SU-DHL-6 (cell line): ENCODE measurements at regions not wholly inside any gene's neighbourhood (a gene's known extent, or its start where the extent isn't known, plus 50 kb on each side); places are given as distances from the start of the nearest gene placed in this dataset.
"Not testable (repeated sequence)": the region's sequence is repeated elsewhere in the genome, so short reads cannot be mapped to it uniquely, and the experiment has no call there.

ENCODE experiments used
- H2AFZ ChIP-seq: fragments of 200-600 bp; sonication (generic); 2 replicates; pipeline ENCODE4 v1.6.1; 2014; ENCODE audit warnings: low read depth, mild to moderate bottlenecking, moderate library complexity, mixed read lengths, antibody characterized with exemption, low read length; ENCODE audit not compliant: severe bottlenecking
- H3F3A ChIP-seq: fragments of 200-600 bp; shearing (Covaris generic); 2 replicates; pipeline ENCODE4 v1.6.0; 2016; ENCODE audit warnings: antibody characterized with exemption, mild to moderate bottlenecking; ENCODE audit not compliant: insufficient read depth
- H3K27ac ChIP-seq: fragments of 200-600 bp; sonication (generic); 2 replicates; pipeline ENCODE4 v1.5.1; 2016; ENCODE audit warnings: low read depth, mild to moderate bottlenecking, low read length, moderate library complexity, mixed read lengths
- H3K27me3 ChIP-seq: fragments of 200-600 bp; sonication (generic), shearing (Covaris generic); 2 replicates; pipeline ENCODE4 v1.6.0; 2014; ENCODE audit warnings: mild to moderate bottlenecking, low read length
- H3K36me3 ChIP-seq: fragments of 200-600 bp; sonication (generic); 2 replicates; pipeline ENCODE4 v1.6.1; 2014; ENCODE audit warnings: mild to moderate bottlenecking, low read length, mixed read lengths
- H3K4me2 ChIP-seq: fragments of 300-600, 200-600 bp; shearing (Covaris generic), sonication (generic); 2 replicates; pipeline ENCODE4 v1.6.0; 2014; ENCODE audit warnings: low read length, low read depth, mild to moderate bottlenecking; ENCODE audit not compliant: poor library complexity, severe bottlenecking
- H3K4me3 ChIP-seq: fragments of 200-600 bp; sonication (generic); 2 replicates; pipeline ENCODE4 v1.5.1; 2014; ENCODE audit warnings: antibody characterized with exemption, low read length, mild to moderate bottlenecking, mixed read lengths; ENCODE audit not compliant: insufficient read depth, poor library complexity, severe bottlenecking
- H3K79me2 ChIP-seq: fragments of 200-600 bp; sonication (generic); 2 replicates; pipeline ENCODE4 v1.6.1; 2014; ENCODE audit warnings: mild to moderate bottlenecking, low read length, moderate library complexity; ENCODE audit not compliant: insufficient read depth
- H3K9ac ChIP-seq: fragments of 200-600 bp; sonication (generic); 2 replicates; pipeline ENCODE4 v1.7.0; 2014; ENCODE audit warnings: mild to moderate bottlenecking, low read length
- H3K9me2 ChIP-seq: fragments of 200-600 bp; sonication (generic); replicated peaks from 2 replicates; pipeline ENCODE4 v1.6.1; 2014; ENCODE audit warnings: low read length; ENCODE audit not compliant: insufficient read depth
- H3K9me3 ChIP-seq: fragments of 200-600 bp; sonication (generic); 2 replicates; pipeline ENCODE4 v1.6.1; 2014; ENCODE audit warnings: low read length, mixed read lengths; ENCODE audit not compliant: insufficient read depth
- H4K20me1 ChIP-seq: fragments of 200-600 bp; sonication (generic); 2 replicates; pipeline ENCODE4 v1.6.1; 2014; ENCODE audit warnings: low read depth, mild to moderate bottlenecking, antibody characterized with exemption, low read length, moderate library complexity, mixed read lengths
- EZH2phosphoT487 ChIP-seq: fragments of 200-600 bp; sonication (generic), shearing (Covaris generic); conservative IDR thresholded peaks from 2 replicates; pipeline ENCODE4 v1.6.1; 2018; ENCODE audit warnings: mild to moderate bottlenecking, antibody characterized with exemption, low read length, moderate library complexity, mixed read lengths
- TF ChIP-seq, protein P1 (sequence below): fragments of 200-600 bp; sonication (generic); IDR thresholded peaks from one replicate; pipeline ENCODE4 v1.5.1; 2017; ENCODE audit warnings: antibody characterized with exemption, mild to moderate bottlenecking, low read length, moderate library complexity; ENCODE audit not compliant: insufficient read depth, poor library complexity, severe bottlenecking

DNA sequence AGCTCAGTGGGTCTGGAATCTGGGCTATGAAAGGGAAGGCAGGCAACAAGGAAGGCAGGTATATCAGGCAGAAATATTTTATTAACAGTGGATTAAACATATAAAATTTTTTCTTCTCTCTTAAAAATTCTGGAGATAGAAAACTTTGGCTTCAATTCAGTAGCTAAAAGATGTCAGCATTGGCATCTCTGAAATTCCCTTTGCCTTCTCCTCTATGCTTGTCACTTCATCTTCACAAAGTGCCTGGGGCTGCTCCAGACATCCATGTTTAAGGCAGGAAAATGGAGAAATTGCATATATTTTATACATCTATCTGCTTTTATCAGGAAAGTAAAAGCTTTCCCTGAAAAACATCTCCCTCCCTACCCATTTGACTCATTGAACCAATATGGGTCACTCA, 894.1 kb upstream of the API5 start:
- no peak overlapping the region for H3K4me3 ChIP-seq
- no peak overlapping the region for H3K27ac ChIP-seq
- no peak overlapping the region for H3K9ac ChIP-seq
- no peaks in the 10 kb centered on the region for H4K20me1 ChIP-seq
- no peaks in the 10 kb centered on the region for H3K9me3 ChIP-seq
- TF ChIP-seq EZH2phosphoT487 = no peak
- no peaks in the 10 kb centered on the region for H3K27me3 ChIP-seq
- H3F3A ChIP-seq = no peaks in the 10 kb centered on the region
- H3K79me2 ChIP-seq = no peaks in the 10 kb centered on the region
- no peaks in the 10 kb centered on the region for H3K9me2 ChIP-seq
- no peak overlapping the region for H2AFZ ChIP-seq
- H3K4me2 ChIP-seq = no peak overlapping the region
- H3K36me3 ChIP-seq = no peaks in the 10 kb centered on the region

DNA sequence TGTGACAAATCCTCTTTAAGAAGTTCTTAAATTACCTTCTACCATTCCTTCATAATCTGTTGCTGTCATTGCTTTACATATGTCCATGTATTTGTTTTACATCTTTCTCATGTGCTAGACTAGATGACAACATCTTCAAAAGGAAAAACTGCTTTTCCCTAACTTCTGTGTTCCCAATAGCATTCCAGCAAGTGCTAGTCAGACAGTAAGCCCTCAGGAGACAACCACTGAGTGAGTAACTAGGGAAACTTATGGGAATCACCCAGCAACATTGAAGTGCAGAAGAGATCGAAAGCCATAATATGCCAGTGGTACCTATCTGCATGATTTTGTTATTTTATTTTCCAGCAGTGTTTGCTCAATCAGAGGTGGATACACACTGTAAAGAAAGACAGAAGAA, 889.7 kb upstream of the API5 start:
- H3K36me3 ChIP-seq = no peaks in the 10 kb centered on the region
- no peak overlapping the region for H3K9ac ChIP-seq
- no peak overlapping the region for H3K27ac ChIP-seq
- H3K27me3 ChIP-seq = no peaks in the 10 kb centered on the region
- no peaks in the 10 kb centered on the region for H3K79me2 ChIP-seq
- no peak overlapping the region for H3K4me2 ChIP-seq
- no peaks in the 10 kb centered on the region for H3F3A ChIP-seq
- no peak overlapping the region for H3K4me3 ChIP-seq
- H4K20me1 ChIP-seq = no peaks in the 10 kb centered on the region
- H2AFZ ChIP-seq = no peak overlapping the region
- no peaks in the 10 kb centered on the region for H3K9me3 ChIP-seq
- H3K9me2 ChIP-seq = no peaks in the 10 kb centered on the region
- no peak for TF ChIP-seq EZH2phosphoT487
- TF ChIP-seq, protein P1, sequence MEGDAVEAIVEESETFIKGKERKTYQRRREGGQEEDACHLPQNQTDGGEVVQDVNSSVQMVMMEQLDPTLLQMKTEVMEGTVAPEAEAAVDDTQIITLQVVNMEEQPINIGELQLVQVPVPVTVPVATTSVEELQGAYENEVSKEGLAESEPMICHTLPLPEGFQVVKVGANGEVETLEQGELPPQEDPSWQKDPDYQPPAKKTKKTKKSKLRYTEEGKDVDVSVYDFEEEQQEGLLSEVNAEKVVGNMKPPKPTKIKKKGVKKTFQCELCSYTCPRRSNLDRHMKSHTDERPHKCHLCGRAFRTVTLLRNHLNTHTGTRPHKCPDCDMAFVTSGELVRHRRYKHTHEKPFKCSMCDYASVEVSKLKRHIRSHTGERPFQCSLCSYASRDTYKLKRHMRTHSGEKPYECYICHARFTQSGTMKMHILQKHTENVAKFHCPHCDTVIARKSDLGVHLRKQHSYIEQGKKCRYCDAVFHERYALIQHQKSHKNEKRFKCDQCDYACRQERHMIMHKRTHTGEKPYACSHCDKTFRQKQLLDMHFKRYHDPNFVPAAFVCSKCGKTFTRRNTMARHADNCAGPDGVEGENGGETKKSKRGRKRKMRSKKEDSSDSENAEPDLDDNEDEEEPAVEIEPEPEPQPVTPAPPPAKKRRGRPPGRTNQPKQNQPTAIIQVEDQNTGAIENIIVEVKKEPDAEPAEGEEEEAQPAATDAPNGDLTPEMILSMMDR = no peak

DNA sequence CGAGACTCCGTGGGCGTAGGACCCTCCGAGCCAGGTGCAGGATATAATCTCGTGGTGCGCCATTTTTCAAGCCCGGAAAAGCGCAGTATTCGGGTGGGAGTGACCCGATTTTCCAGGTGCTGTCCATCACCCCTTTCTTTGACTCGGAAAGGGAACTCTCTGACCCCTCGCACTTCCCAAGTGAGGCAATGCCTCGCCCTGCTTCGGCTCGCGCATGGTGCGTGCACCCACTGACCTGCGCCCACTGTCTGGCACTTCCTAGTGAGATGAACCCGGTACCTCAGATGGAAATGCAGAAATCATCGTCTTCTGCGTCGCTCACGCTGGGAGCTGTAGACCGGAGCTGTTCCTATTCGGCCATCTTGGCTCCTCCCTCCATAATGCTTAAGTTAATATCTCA, 876.9 kb upstream of the API5 start:
- not testable (repeated sequence) for H3K9me2 ChIP-seq, H4K20me1 ChIP-seq, H3K79me2 ChIP-seq, H3K27me3 ChIP-seq, H3K36me3 ChIP-seq, H3K9ac ChIP-seq, H3K4me2 ChIP-seq, H3K27ac ChIP-seq, H3K4me3 ChIP-seq, H2AFZ ChIP-seq, H3F3A ChIP-seq, H3K9me3 ChIP-seq

DNA sequence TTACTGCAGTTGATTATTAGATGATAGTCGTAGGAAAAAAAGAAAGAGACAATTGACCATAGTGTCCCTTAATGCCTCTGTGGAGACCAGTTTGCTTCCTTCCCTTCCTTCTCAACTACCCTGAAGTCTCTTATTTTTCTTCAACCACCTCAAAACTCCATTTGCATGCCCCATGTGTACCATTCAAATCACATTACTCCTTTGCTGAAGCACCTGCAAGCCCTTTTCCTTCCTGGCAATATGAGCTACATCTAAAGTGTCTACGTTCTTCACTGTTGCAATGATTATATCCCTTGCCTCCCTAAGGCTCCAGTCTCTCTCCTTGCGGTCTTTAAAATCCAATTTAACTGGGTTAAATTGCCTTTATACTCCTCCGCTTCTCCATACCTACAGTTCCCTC, 867.4 kb upstream of the API5 start:
- TF ChIP-seq, protein P1 = no peak
- TF ChIP-seq EZH2phosphoT487 = no peak
- no peak overlapping the region for H3K4me2 ChIP-seq
- H3K9me3 ChIP-seq = no peaks in the 10 kb centered on the region
- no peaks in the 10 kb centered on the region for H3K9me2 ChIP-seq
- H3K4me3 ChIP-seq = no peak overlapping the region
- H3K27me3 ChIP-seq = no peaks in the 10 kb centered on the region
- H3K36me3 ChIP-seq = no peaks in the 10 kb centered on the region
- H3K27ac ChIP-seq = no peak overlapping the region
- no peak overlapping the region for H3K9ac ChIP-seq
- H2AFZ ChIP-seq = no peak overlapping the region
- H4K20me1 ChIP-seq = no peaks in the 10 kb centered on the region
- H3K79me2 ChIP-seq = no peaks in the 10 kb centered on the region
- no peaks in the 10 kb centered on the region for H3F3A ChIP-seq
